ENCODE measurements at regions not wholly inside any gene's neighbourhood (a gene's known extent, or its start where the extent isn't known, plus 50 kb on each side); places are given as distances from the start of the nearest gene placed in this dataset.

DNA sequence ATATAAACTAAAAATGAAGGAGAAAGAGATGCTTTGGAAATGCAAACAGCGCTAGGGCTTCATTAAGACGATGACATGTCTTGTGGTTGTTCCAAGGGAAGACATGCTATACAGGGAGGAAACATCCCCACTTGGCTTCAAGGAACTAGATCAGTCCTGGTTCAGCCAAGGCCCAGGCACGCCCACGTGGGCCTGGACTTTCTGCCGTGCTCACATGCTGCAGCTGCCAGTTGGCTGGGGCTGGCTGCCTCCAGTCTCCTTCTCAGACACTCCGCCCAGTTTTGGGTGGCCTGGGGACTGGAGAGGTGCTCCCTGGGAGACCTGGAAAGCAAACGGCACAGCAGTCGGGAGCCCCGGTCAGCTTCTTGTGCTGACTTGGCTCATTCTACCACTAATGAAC is 109.6 kb downstream of the GLI2 start:
- TF ChIP-seq GATA1 (IDR thresholded peaks at IDR 0.05; ENCODE audit: low read depth, low read length) (no peak), POLR2A (IDR thresholded peaks at IDR 0.05; ENCODE audit: low read length) (no peak)
- no peak for DNase-seq

DNA sequence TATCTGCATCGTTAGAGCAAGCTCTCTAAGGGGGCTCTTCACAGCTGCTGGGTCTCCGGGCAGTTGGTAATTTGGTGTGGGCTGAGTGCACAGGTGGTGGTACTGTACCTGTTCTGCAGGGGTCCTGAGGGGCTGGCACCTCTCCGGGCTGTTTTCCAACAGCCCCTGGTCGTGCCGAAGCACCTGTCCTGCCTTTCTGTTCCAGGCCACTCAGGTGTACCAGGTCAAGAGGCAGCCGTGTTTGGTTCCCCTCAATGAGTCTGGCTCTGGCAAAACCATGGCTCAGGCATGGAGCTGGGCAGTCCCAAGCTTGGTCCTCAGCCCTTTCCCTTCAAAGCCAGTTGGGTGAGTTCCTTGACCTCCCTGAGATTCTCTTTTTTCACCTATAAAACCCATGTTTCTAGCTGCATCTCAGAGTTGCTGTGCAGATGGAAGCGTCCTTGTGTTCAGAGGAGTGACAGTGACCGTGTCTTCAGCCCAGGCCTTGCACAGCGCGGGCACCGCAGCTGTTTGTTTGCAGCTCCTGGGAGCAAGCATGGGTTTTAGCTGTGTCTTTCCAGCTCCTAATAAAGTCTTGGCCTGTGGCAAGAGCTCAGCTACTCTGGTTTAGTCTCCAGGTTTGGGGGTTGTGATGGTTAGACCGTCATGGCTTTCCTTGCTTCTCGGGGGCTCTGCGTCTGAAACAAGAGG is 110.9 kb downstream of the GLI2 start:
- no peak for DNase-seq
- TF ChIP-seq POLR2A (IDR thresholded peaks at IDR 0.05; ENCODE audit: low read length) (no peak), GATA1 (IDR thresholded peaks at IDR 0.05; ENCODE audit: low read depth, low read length) (no peak)

DNA sequence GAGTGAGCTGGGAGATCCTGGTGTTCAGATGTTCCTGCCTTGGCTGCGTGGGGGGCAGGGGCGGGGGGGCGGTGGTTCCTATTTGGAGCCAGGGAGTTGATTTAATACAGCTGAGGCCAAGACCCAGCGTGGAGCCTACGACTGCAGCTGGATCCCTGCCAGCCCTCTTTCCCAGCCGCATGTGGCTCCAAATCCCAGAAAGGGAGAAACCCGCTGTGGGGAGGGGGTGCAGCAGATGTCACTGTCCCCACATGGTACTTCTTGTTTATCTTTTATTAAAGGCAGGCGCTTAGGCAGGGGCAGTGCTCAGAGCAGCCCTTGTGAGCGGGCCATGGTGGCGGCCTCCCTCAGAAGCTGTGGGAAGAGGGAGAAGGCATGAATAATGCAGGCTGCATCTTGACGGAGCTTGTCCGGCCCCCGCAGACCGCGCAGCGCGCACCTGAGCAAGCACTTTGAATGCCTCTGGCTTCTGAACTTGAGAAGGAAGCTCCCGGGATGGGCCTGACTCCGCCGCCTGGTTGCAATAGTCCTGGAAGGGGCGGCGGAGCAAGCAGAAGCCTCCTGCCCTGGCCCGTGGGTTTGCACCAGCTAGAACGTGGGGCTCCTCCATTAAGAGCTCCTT is 112.1 kb downstream of the GLI2 start:
- no peak for DNase-seq
- TF ChIP-seq POLR2A (IDR thresholded peaks at IDR 0.05; ENCODE audit: low read length) = no peak
- TF ChIP-seq GATA1 (IDR thresholded peaks at IDR 0.05; ENCODE audit: low read depth, low read length) = no peak

DNA sequence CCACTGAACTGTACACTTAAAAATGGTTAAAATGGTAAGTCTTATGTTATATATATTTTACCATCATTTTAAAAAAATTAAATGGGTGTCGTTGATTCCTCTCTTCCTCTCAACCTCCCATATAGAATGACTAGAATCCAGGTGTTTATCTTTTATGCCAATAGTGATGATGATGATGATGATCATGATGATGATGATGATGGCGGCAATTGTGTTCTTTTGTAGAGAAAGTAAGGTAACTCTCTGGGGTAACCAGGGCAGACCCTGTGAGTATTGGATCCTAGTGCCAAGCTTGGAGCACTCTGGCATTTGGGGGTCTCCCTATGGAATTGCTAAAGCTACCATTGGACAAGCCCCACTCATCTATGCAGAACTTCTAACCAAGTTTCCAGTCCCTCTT is 113.6 kb downstream of the GLI2 start:
- DNase-seq = no peak
- TF ChIP-seq GATA1 (IDR thresholded peaks at IDR 0.05; ENCODE audit: low read depth, low read length) = no peak
- no peak for TF ChIP-seq POLR2A (IDR thresholded peaks at IDR 0.05; ENCODE audit: low read length)

DNA sequence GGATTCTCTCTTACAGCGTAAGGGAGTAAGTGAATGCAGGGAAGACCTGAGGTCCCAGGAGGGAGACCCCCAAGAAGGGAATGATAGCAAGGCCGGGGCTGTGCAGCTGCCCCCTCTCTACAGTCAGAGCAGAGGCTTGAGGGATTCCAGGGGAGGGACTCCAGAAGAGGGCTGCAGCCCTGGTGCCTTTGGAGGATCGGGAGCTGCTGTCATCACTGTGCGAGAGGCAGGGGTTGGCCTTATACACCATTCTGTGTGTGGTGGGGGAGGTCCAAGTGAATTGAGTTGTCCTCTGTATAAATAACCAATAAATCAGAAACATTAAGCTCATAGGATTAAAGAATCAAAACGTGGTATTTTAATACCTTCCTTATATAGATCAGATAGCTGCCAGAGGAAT is 114.9 kb downstream of the GLI2 start:
- TF ChIP-seq POLR2A (IDR thresholded peaks at IDR 0.05; ENCODE audit: low read length) (no peak), GATA1 (IDR thresholded peaks at IDR 0.05; ENCODE audit: low read depth, low read length) (no peak)
- no peak for DNase-seq

DNA sequence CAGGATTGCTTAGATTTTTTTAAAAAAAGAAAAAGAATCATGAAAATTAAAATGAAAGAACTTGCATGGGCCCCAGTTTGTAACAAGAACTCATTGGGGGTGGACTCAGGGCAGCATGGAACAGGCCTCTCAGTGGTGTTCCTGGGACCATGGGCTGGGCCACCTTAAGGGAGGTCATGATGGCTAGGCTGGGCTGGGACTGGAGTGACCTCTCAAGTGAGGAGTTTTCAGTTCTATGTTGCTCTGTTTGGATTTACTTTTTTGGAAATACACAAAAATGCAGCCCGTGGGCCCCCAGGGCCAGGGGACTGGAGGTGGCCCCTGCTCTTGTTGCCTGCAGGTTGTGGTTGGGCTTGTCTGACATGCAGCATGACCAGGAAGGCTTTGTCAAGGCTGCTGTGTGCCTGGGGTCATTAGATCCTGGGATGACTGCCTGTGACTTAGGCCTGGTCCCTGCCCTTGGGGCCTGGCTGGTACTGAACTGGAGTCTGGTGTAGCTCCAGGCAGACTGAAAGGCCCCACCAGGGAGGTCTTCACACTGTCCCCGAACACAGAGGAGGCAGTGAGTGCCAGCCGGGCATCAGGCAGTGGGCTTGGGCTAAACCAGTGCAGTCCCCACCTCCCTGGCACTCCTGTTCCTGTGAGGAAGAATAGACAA is 115.6 kb downstream of the GLI2 start:
- no peak for DNase-seq
- TF ChIP-seq POLR2A (IDR thresholded peaks at IDR 0.05; ENCODE audit: low read length) (no peak), GATA1 (IDR thresholded peaks at IDR 0.05; ENCODE audit: low read depth, low read length) (no peak)

DNA sequence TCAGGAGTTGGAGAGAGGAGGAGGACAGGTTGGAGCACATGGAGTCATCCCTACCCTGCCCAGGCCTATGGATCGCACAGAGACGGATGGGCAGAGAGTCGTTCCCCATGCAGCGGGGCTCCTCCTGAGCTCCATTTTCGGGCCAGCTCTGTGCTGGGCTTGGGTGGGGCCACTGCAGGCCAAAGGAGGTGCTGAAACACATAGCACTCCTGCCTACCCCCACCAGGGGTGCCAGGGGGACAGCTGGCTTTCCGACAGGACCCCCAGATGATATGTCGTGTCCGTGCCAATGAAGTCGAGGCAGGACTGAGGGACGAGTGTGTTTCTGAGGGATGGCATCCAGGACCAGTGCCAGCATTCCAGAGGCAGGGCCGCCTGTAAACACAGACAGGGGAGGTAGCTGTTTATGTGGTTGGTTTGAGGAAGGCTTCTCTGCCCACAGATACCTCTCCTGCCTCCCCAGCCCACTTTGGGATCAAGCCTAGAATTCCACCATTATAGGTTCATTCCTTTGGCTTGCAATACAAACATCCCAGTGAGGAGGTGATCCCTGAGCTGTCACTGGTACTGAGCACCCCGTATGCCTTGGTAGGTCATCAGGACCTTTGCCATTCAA is 116.6 kb downstream of the GLI2 start:
- TF ChIP-seq POLR2A (IDR thresholded peaks at IDR 0.05; ENCODE audit: low read length) (no peak), GATA1 (IDR thresholded peaks at IDR 0.05; ENCODE audit: low read depth, low read length) (no peak)
- DNase-seq = no peak

DNA sequence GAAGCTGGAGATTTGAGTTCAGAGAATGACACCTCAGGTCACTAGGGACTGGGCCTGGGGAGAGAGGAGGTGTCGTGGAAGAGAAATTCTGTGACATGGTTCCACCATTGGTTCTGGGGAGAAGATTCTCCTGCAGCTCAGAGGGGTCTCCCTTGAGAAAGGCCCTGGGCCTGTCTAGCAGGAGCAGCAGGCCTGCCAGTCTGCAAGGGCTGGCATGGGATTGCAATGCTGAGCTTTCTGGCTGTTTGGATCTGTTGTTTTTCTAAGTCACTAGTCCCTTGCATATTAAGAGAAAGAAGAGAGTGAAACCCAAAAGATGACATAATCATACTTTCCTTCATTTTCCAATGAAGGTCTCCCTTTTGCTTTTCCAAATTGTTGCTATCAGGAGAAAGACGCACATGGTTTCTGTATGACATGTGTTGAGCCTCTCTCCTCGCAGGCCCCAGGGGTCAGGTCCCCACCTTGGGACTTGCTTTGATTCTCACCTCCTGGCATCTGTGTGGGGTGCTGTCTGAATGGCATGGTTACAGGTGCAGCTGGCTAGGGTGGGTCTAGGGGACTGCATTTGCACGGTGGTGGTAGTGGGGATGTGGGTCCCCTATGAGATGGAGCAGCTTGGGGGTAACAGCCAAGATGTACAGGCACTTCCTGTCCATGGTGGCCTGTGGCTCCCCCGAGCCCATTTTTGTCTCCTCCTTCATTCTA is 117.8 kb downstream of the GLI2 start:
- DNase-seq = no peak
- TF ChIP-seq GATA1 (IDR thresholded peaks at IDR 0.05; ENCODE audit: low read depth, low read length) = no peak
- no peak for TF ChIP-seq POLR2A (IDR thresholded peaks at IDR 0.05; ENCODE audit: low read length)

DNA sequence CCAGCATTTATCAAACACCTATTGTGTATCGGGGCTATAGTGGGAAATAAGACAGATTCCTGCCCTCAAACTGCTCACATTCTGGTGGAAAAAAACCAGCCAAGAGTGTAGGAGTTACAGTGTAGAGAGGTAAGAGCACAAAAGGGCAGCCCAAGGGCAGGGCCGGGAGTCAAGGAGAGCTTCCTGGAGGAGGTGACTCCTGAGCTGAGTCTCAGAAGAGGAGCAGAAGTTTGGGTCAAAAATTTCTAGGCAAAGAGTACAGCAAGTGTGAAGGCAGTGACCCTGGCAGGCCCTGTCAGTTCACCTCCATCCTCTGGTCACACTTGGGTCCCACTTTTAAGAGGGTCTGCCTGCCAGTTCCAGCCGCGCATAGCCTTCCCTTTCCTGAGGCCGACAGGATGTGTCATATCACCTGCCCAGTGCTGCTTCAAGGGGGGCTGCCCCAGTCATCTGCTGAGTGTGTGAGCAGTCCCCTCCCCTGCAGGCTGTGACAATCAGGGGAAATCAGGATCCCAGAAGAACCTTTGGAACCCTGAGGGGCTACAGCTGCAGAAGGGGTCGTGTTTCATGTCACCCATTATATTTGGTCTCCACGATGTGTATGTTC is 118.4 kb downstream of the GLI2 start:
- DNase-seq = no peak
- TF ChIP-seq GATA1 (IDR thresholded peaks at IDR 0.05; ENCODE audit: low read depth, low read length) (no peak), POLR2A (IDR thresholded peaks at IDR 0.05; ENCODE audit: low read length) (no peak)

DNA sequence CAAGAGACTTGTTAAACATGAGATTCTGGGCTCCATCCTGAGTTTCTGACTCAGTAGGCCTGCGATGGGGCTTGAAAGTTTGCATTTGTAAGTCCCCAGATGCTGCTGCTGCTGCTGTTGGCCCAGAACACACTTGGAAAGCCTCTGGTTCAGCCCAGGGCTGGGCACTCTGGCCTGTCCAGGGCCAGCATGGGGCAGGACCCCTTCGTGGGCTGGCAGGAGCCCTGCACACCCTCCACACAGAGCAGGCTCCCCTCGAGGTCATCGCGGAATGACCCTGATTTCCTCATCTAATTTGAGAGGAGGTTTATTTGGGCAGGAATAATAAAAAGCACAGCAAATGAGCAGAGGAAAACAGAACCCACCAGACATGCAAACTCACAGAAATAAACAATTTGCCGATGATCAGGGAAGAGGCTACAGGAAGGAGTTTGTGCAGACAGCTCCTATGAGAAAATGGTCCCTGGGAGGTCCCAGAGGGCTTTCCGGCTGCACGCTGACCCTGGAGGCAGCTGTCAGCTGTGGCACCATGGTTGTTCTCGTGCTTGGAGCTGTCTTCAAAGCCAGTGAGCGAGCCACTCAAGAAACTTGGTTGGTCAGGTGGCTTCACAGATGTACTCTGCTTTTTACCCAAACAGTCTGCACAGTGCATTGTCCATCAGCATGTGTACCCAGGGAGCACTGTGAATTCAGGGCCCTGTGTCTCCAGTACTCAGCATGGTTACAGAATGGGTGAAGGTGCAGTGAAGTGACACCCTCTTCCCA is 119.3 kb downstream of the GLI2 start:
- no peak for DNase-seq

DNA sequence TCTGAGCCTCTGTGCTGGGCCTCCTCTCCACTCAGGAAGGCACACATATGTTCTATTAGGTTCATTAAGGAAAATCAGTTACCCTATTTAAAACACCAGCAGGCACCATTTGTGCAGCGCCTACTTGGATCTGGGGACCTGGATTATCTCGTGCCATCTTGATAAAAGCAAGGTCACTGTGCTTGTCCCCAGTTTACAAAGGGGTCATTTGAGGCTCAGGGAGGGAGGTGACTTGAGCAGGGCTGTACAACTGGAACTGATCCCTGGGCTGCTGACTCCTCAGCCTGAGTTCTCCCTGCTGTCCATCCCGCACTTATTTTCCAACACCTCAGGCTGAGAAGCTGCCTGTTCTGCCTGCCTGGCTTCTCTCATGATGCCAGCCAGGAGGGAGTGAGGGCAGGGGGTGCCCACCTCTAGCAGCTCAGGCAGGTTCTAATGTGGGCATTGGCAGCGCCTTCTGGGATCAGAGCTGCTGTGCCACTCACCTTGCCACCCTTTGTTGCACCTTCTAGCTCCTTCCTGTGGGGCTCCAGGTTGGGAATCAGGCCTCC is 120.3 kb downstream of the GLI2 start:
- peak in 1 of 2 experiments; percentile 23 for DNase-seq

More for the DNA sequence above, 119.3 kb downstream of the GLI2 start:
- no peak for TF ChIP-seq GATA1 (IDR thresholded peaks at IDR 0.05; ENCODE audit: low read depth, low read length)
- TF ChIP-seq POLR2A (IDR thresholded peaks at IDR 0.05; ENCODE audit: low read length) = no peak

DNA sequence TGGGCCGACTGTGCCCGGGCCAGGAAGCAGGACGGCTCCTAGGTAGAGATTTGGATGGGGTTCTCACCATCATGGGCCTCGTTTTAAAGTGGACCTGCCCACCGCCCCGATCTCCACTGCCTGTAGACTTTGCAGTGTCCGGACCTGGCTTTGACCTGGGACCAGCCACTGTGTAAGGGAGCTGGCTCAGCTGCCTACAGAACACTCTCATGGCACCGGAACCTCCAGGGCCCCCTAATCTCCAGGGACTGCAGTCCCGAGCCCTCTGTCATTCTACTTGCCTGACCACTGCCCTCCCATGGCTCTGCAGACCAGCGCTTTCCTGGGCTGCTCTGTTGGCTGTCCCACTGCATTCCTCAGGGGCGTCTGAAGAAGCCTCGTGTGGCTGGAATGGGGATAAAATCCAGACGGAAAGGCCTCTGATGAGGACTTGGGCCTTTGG is 120.8 kb downstream of the GLI2 start:
- TF ChIP-seq POLR2A (IDR thresholded peaks at IDR 0.05; ENCODE audit: low read length) (no peak), GATA1 (IDR thresholded peaks at IDR 0.05; ENCODE audit: low read depth, low read length) (no peak)
- DNase-seq = no peak

More for the DNA sequence above, 120.3 kb downstream of the GLI2 start:
- no peak for TF ChIP-seq GATA1 (IDR thresholded peaks at IDR 0.05; ENCODE audit: low read depth, low read length)
- no peak for TF ChIP-seq POLR2A (IDR thresholded peaks at IDR 0.05; ENCODE audit: low read length)

Measured in erythroblast (primary cell).